GM21619 (cell line): ENCODE measurements at regions not wholly inside any gene's neighbourhood (a gene's known extent, or its start where the extent isn't known, plus 50 kb on each side); places are given as distances from the start of the nearest gene placed in this dataset.

ENCODE experiments used
- ATAC-seq: cut with Tn5 transposase; IDR thresholded peaks from one replicate; pipeline ENCODE4 v1.9.1; 2021; ENCODE audit not compliant: unreplicated experiment

DNA sequence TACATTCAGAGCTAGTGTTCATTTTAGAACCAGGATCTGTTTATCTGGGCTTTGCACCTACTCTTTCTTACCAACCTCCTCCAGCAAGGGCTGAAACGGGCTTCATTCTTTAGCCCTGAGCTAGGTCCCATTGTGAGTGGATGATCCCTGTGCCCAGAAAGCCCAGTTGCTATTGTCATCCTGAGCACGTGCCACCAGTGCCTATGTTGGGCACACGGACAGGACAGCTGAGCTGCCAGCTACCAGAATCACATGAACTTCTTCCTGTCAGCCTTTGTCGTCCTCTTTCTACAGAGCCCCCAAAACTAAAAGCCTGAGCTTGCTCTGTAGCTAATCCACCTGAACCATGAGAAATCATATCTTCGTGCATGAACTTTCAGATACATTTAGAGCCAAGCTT is 74.4 kb upstream of the NTM start:
- ATAC-seq = no peak

GRCh38 chr11:131297441-131297840 is 73.0 kb upstream of the NTM start:
- no peak for ATAC-seq

- no peak for ATAC-seq
Measured at GRCh38 chr11:131299598-131300438, 70.6 kb upstream of the NTM start.

GRCh38 chr11:131300439-131300717 is 70.0 kb upstream of the NTM start:
- no peak for ATAC-seq

GRCh38 chr11:131301306-131301705 is 69.1 kb upstream of the NTM start:
- ATAC-seq = no peak

- ATAC-seq = no peak
Measured at GRCh38 chr11:131302836-131303235, 67.6 kb upstream of the NTM start.

GRCh38 chr11:131303611-131304119 is 66.8 kb upstream of the NTM start:
- ATAC-seq = no peak

GRCh38 chr11:131305005-131305404 is 65.4 kb upstream of the NTM start:
- ATAC-seq = no peak

DNA sequence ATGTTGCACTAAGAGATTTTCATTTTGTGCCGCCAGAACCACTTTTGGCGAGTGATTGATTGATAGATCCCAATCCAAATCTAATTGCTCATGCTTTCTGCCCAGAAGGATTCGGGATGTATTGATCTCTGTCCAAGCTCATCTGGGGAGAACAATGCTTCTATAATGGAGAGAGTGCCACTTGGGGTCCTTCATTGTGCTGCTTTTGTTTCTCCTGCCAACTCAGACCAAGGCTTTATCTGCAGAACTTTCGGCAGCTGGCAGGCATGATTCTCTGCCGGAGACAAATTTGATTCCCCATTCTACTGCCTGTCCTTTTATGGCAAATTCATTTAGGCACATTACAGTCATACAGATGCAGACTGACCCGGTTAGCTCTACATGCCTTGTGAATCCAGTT is 62.9 kb upstream of the NTM start:
- no peak for ATAC-seq

DNA sequence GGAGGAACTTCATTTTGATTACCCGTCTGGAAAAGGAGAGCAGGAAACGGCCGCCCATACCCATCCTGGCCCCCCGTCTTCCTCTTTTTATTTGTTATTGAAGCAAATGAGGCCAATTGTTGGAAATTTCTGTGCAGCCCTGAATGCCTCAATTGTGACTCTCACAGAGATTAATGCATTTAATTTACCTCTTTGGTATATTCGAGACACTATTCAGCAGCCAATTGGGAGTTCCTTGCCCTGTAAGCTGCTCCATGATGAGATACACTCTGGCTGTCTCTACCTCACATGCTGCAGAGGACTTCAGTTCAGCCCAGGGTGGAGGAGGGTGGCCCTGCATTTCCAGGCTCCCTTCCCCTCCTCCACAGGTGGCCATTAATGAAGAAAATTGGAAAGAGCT is 60.6 kb upstream of the NTM start:
- ATAC-seq = no peak

GRCh38 chr11:131311776-131312514 is 58.5 kb upstream of the NTM start:
- no peak for ATAC-seq
